ENCODE measurements at regions not wholly inside any gene's neighbourhood (a gene's known extent, or its start where the extent isn't known, plus 50 kb on each side); places are given as distances from the start of the nearest gene placed in this dataset.

DNA sequence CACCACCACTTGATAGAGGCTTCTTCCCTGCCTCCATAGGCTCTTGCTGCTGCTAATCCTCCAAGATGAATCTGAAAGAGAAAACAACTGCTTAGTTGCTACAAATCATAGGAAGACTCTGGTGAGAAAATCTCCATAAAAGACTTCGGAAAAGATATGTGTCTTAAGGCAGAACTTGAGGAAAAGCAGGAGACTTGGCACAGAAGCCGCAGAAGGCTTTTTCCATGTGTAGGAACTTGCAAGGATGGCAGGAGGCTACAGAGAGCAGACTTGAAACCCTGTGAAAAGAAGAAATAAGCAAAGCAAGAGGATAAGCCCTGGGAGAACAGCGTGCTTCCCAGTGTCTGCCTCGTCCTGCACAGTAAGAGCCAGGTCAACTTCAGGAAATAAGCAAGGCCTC is 128.2 kb upstream of the NDUFV2 start:
- TF ChIP-seq POLR2A (conservative IDR thresholded peaks at IDR 0.05): no peak
- no peak for TF ChIP-seq HINFP (tag; conservative IDR thresholded peaks at IDR 0.05; ENCODE audit: low read depth)
- TF ChIP-seq, protein P1, sequence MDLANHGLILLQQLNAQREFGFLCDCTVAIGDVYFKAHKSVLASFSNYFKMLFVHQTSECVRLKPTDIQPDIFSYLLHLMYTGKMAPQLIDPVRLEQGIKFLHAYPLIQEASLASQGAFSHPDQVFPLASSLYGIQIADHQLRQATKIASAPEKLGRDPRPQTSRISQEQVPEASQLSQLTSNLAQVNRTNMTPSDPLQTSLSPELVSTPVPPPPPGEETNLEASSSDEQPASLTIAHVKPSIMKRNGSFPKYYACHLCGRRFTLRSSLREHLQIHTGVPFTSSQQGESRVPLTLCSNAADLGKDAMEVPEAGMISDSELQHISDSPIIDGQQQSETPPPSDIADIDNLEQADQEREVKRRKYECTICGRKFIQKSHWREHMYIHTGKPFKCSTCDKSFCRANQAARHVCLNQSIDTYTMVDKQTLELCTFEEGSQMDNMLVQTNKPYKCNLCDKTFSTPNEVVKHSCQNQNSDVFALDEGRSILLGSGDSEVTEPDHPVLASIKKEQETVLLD (IDR thresholded peaks at IDR 0.05): no peak
- no peak for TF ChIP-seq CTCF (IDR thresholded peaks at IDR 0.05 in 2 of 3, conservative IDR thresholded peaks at IDR 0.05 in 1 of 3; ENCODE audit: insufficient read depth in 2 of 3, low read depth in 1 of 3, low read length in 3 of 3)
- TF ChIP-seq BRF1 (IDR thresholded peaks at IDR 0.05; ENCODE audit: borderline replicate concordance, extremely low read depth, insufficient read length): no peak
- TF ChIP-seq BHLHE40 (IDR thresholded peaks at IDR 0.05; ENCODE audit: low read length): no peak
- TF ChIP-seq MYC (IDR thresholded peaks at IDR 0.05; ENCODE audit: low read depth, low read length): no peak
- no peak for TF ChIP-seq MYC (CRISPR knock-in tag; IDR thresholded peaks at IDR 0.05; ENCODE audit: borderline replicate concordance, low read depth)
- TF ChIP-seq, protein P2, sequence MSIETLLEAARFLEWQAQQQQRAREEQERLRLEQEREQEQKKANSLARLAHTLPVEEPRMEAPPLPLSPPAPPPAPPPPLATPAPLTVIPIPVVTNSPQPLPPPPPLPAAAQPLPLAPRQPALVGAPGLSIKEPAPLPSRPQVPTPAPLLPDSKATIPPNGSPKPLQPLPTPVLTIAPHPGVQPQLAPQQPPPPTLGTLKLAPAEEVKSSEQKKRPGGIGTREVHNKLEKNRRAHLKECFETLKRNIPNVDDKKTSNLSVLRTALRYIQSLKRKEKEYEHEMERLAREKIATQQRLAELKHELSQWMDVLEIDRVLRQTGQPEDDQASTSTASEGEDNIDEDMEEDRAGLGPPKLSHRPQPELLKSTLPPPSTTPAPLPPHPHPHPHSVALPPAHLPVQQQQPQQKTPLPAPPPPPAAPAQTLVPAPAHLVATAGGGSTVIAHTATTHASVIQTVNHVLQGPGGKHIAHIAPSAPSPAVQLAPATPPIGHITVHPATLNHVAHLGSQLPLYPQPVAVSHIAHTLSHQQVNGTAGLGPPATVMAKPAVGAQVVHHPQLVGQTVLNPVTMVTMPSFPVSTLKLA (conservative IDR thresholded peaks at IDR 0.05): no peak
- no peak for TF ChIP-seq ERF (CRISPR knock-in tag; IDR thresholded peaks at IDR 0.05)
- no peak for TF ChIP-seq TARDBP (IDR thresholded peaks at IDR 0.05)
- TF ChIP-seq POLR2G (IDR thresholded peaks at IDR 0.05; ENCODE audit: low read depth, low read length): no peak
- TF ChIP-seq ZKSCAN1 (IDR thresholded peaks at IDR 0.05; ENCODE audit: low read depth, low read length): no peak
- TF ChIP-seq ATF6 (CRISPR knock-in tag; IDR thresholded peaks at IDR 0.05): no peak

Measured in K562 (cell line).